ENCODE measurements at regions not wholly inside any gene's neighbourhood (a gene's known extent, or its start where the extent isn't known, plus 50 kb on each side); places are given as distances from the start of the nearest gene placed in this dataset.

GRCh38 chr1:108072776-108073175, 107.8 kb upstream of the VAV3 start:
- H3K79me2 ChIP-seq (ENCODE audit: insufficient read depth, low read depth, low read length) = no peaks in the 10 kb centered on the region
- H2AFZ ChIP-seq (ENCODE audit: low read length) = no peak overlapping the region; the same call in 1 of the 2 replicates
- H3K4me1 ChIP-seq (ENCODE audit: insufficient read depth, low read length, poor library complexity, severe bottlenecking) = peaks cover 22% of the 10 kb centered on the region
- no peaks in the 10 kb centered on the region for H3K9me3 ChIP-seq (ENCODE audit: low read length)
- ChIA-PET CTCF (ENCODE audit: unreplicated experiment) (no interaction called here), POLR2A (interaction anchor here (0.6 kb wide), 1 partner anchor 297 kb away, joined by 3 read pairs; no protein-coding TSS in a partner anchor)
- intact Hi-C loops (cut with micrococcal nuclease; ENCODE audit: unreplicated experiment) = no loop called here
- no peak overlapping the region for H3K4me3 ChIP-seq (ENCODE audit: low read depth, low read length, poor library complexity, severe bottlenecking)
- BruUV-seq (replicated peaks) = no TSS peak
- no peaks in the 10 kb centered on the region for H3K9me2 ChIP-seq (ENCODE audit: insufficient read depth, low read length)
- H3K36me3 ChIP-seq (ENCODE audit: insufficient read depth, low read length) = no peaks in the 10 kb centered on the region
- no peaks in the 10 kb centered on the region for H4K20me1 ChIP-seq (ENCODE audit: insufficient read depth, low read length)
- H3K27ac ChIP-seq (ENCODE audit: low read depth, low read length, poor library complexity, severe bottlenecking) = no peak overlapping the region
- no peak overlapping the region for H3K4me2 ChIP-seq (ENCODE audit: low read length)
- no peak for TF ChIP-seq EZH2phosphoT487 (IDR thresholded peaks at IDR 0.05; ENCODE audit: borderline replicate concordance, low read depth, low read length)
- TF ChIP-seq, protein P1, sequence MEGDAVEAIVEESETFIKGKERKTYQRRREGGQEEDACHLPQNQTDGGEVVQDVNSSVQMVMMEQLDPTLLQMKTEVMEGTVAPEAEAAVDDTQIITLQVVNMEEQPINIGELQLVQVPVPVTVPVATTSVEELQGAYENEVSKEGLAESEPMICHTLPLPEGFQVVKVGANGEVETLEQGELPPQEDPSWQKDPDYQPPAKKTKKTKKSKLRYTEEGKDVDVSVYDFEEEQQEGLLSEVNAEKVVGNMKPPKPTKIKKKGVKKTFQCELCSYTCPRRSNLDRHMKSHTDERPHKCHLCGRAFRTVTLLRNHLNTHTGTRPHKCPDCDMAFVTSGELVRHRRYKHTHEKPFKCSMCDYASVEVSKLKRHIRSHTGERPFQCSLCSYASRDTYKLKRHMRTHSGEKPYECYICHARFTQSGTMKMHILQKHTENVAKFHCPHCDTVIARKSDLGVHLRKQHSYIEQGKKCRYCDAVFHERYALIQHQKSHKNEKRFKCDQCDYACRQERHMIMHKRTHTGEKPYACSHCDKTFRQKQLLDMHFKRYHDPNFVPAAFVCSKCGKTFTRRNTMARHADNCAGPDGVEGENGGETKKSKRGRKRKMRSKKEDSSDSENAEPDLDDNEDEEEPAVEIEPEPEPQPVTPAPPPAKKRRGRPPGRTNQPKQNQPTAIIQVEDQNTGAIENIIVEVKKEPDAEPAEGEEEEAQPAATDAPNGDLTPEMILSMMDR (conservative IDR thresholded peaks at IDR 0.05; ENCODE audit: low read length) = no peak
- no peak for DNase-seq (ENCODE audit: low spot score)

DNA sequence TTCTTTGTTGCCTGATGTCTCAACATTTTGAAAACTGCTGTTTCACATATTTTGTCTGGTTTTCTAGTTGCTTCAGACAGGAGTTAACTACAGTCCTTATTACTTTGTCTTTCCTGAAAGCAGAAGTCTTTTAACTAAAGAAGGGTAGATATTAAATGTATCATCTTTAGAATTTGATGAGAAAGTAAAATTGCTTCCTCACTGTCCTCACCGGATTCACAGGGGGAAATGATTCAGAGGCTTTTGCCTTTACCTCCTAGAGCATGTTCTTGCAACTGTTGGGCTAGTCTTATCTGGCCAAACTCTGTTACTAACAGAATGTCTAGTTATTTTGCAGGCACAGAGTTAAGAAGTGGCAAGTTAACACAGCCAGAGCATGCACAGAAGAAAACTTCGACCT, 107.2 kb upstream of the VAV3 start:
- no peaks in the 10 kb centered on the region for H3K9me2 ChIP-seq (ENCODE audit: insufficient read depth, low read length)
- H3K27ac ChIP-seq (ENCODE audit: low read depth, low read length, poor library complexity, severe bottlenecking) = no peak overlapping the region
- CTCF ChIA-PET (ENCODE audit: unreplicated experiment) = no interaction called here
- H3K79me2 ChIP-seq (ENCODE audit: insufficient read depth, low read depth, low read length) = no peaks in the 10 kb centered on the region
- DNase-seq (ENCODE audit: low spot score) = no peak
- H3K36me3 ChIP-seq (ENCODE audit: insufficient read depth, low read length) = no peaks in the 10 kb centered on the region
- peaks cover 16% of the 10 kb centered on the region for H3K4me1 ChIP-seq (ENCODE audit: insufficient read depth, low read length, poor library complexity, severe bottlenecking)
- no peak overlapping the region for H3K4me3 ChIP-seq (ENCODE audit: low read depth, low read length, poor library complexity, severe bottlenecking)
- H2AFZ ChIP-seq (ENCODE audit: low read length) = no peak overlapping the region
- no peak overlapping the region for H3K4me2 ChIP-seq (ENCODE audit: low read length)
- intact Hi-C loops (cut with micrococcal nuclease; ENCODE audit: unreplicated experiment) = no loop called here
- H3K9me3 ChIP-seq (ENCODE audit: low read length) = no peaks in the 10 kb centered on the region
- POLR2A ChIA-PET = no interaction called here
- no TSS peak for BruUV-seq (replicated peaks)
- TF ChIP-seq, protein P1 (conservative IDR thresholded peaks at IDR 0.05; ENCODE audit: low read length) = no peak
- TF ChIP-seq EZH2phosphoT487 (IDR thresholded peaks at IDR 0.05; ENCODE audit: borderline replicate concordance, low read depth, low read length) = no peak
- no peaks in the 10 kb centered on the region for H4K20me1 ChIP-seq (ENCODE audit: insufficient read depth, low read length)

DNA sequence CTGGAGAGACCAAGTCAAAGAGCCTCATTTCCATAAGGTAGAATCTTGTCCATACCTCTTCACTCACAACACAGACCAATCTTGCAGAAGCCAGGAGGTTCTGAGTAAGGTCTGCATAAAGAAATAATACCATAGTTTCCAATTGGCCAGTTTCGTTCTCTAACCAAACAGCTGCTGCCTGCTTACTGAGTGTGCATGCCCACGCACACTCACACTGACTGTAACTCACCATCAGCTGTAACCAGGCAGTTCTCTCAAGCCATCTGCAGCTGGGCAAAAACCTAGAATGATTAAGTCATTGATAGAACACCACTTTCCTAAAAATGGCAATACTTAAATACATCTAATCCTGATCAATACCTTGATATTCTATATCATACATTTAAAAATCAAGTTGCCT, 106.6 kb upstream of the VAV3 start:
- DNase-seq (ENCODE audit: low spot score) = no peak
- Histone ChIP-seq H4K20me1 (ENCODE audit: insufficient read depth, low read length) (no peaks in the 10 kb centered on the region), H3K4me1 (ENCODE audit: insufficient read depth, low read length, poor library complexity, severe bottlenecking) (peaks cover 15% of the 10 kb centered on the region), H3K4me2 (ENCODE audit: low read length) (no peak overlapping the region), H2AFZ (ENCODE audit: low read length) (no peak overlapping the region), H3K9me3 (ENCODE audit: low read length) (no peaks in the 10 kb centered on the region), H3K4me3 (ENCODE audit: low read depth, low read length, poor library complexity, severe bottlenecking) (no peak overlapping the region), H3K36me3 (ENCODE audit: insufficient read depth, low read length) (no peaks in the 10 kb centered on the region), H3K9me2 (ENCODE audit: insufficient read depth, low read length) (no peaks in the 10 kb centered on the region), H3K27ac (ENCODE audit: low read depth, low read length, poor library complexity, severe bottlenecking) (no peak overlapping the region), H3K79me2 (ENCODE audit: insufficient read depth, low read depth, low read length) (no peaks in the 10 kb centered on the region)
- BruUV-seq (replicated peaks) = no TSS peak
- TF ChIP-seq, protein P1 (conservative IDR thresholded peaks at IDR 0.05; ENCODE audit: low read length) = no peak
- no peak for TF ChIP-seq EZH2phosphoT487 (IDR thresholded peaks at IDR 0.05; ENCODE audit: borderline replicate concordance, low read depth, low read length)
- intact Hi-C loops (cut with micrococcal nuclease; ENCODE audit: unreplicated experiment) = no loop called here
- CTCF ChIA-PET (ENCODE audit: unreplicated experiment) = no interaction called here
- POLR2A ChIA-PET = no interaction called here
